Neuronal stem cell (in vitro differentiated cells): ENCODE measurements at regions not wholly inside any gene's neighbourhood (a gene's known extent, or its start where the extent isn't known, plus 50 kb on each side); places are given as distances from the start of the nearest gene placed in this dataset.

Source experiments
- DNase-seq: peaks from one replicate; pipeline ENCODE4 v3.0.0-alpha.2; 2013; ENCODE audit warnings: low spot score
- H2AFZ ChIP-seq: one replicate; pipeline ENCODE4 v1.6.1; 2013; ENCODE audit warnings: mild to moderate bottlenecking, low read length, inconsistent platforms
- H2AK5ac ChIP-seq: 2 replicates; pipeline ENCODE4 v1.6.1; 2013; ENCODE audit warnings: low read depth, mild to moderate bottlenecking, inconsistent platforms, low read length, moderate library complexity, mixed read lengths
- H2BK120ac ChIP-seq: 2 replicates; pipeline ENCODE4 v1.6.1; 2013; ENCODE audit warnings: low read depth, mild to moderate bottlenecking, inconsistent platforms, low read length, moderate library complexity, mixed read lengths
- H2BK12ac ChIP-seq: one replicate; pipeline ENCODE4 v1.6.1; 2013; ENCODE audit warnings: low read length, inconsistent platforms
- H2BK15ac ChIP-seq: 2 replicates; pipeline ENCODE4 v1.6.1; 2013; ENCODE audit warnings: mild to moderate bottlenecking, low read length, inconsistent platforms, mixed read lengths
- H2BK5ac ChIP-seq: one replicate; pipeline ENCODE4 v1.6.1; 2013; ENCODE audit warnings: inconsistent platforms, mild to moderate bottlenecking, low read length, moderate library complexity
- H3K14ac ChIP-seq: one replicate; pipeline ENCODE4 v1.6.1; 2013; ENCODE audit warnings: low read length, inconsistent platforms
- H3K18ac ChIP-seq: 2 replicates; pipeline ENCODE4 v1.6.1; 2013; ENCODE audit warnings: low read length, inconsistent platforms
- H3K23ac ChIP-seq: 2 replicates; pipeline ENCODE4 v1.6.1; 2013; ENCODE audit warnings: low read depth, mild to moderate bottlenecking, mixed read lengths, low read length, inconsistent platforms; ENCODE audit not compliant: poor library complexity
- H3K27ac ChIP-seq: replicated peaks from 3 replicates; pipeline ENCODE4 v1.5.1; 2013; ENCODE audit warnings: low read length, inconsistent platforms
- H3K27me3 ChIP-seq, 3 experiments: 2 replicates each; pipeline ENCODE4 v1.6.1; 2013; ENCODE audit warnings: low read length in 3 of 3, mild to moderate bottlenecking in 2 of 3, inconsistent platforms in 1 of 3, low read depth in 1 of 3, mixed read lengths in 1 of 3, moderate library complexity in 1 of 3; ENCODE audit not compliant: control insufficient read depth in 3 of 3, insufficient read depth in 3 of 3
- H3K36me3 ChIP-seq, 2 donors: replicated peaks in 1 of 2; 2 replicates each; pipeline ENCODE4 v1.6.1; 2013; ENCODE audit warnings: low read length in 2 of 2; ENCODE audit not compliant: control insufficient read depth in 2 of 2, insufficient read depth in 2 of 2
- H3K4ac ChIP-seq: 2 replicates; pipeline ENCODE4 v1.6.1; 2013; ENCODE audit warnings: inconsistent platforms, mild to moderate bottlenecking, low read length, moderate library complexity
- H3K4me1 ChIP-seq, 2 donors: 1 replicate in 1 of 2; 2 replicates in 1 of 2; pipeline ENCODE4 v1.6.1; 2013; ENCODE audit warnings: low read length in 2 of 2, low read depth in 1 of 2; ENCODE audit not compliant: control insufficient read depth in 2 of 2, insufficient read depth in 1 of 2
- H3K4me2 ChIP-seq: one replicate; pipeline ENCODE4 v1.6.1; 2013; ENCODE audit warnings: mild to moderate bottlenecking, low read length, inconsistent platforms; ENCODE audit not compliant: insufficient read depth, poor library complexity, severe bottlenecking
- H3K4me3 ChIP-seq, 2 donors: 2 replicates each; pipeline ENCODE4 v1.5.1; 2013; ENCODE audit warnings: low read length in 2 of 2, mild to moderate bottlenecking in 2 of 2, inconsistent platforms in 1 of 2, moderate library complexity in 1 of 2
- H3K79me1 ChIP-seq: one replicate; pipeline ENCODE4 v1.6.1; 2013; ENCODE audit warnings: low read depth, mild to moderate bottlenecking, inconsistent platforms, low read length, moderate library complexity
- H3K9ac ChIP-seq: one replicate; pipeline ENCODE4 v1.6.1; 2013; ENCODE audit warnings: mild to moderate bottlenecking, low read depth, low read length, inconsistent platforms; ENCODE audit not compliant: poor library complexity
- H3K9me3 ChIP-seq, 2 donors: replicated peaks in 1 of 2; 2 replicates each; pipeline versions ENCODE3 to v1.6.1; 2013; ENCODE audit warnings: low read length in 2 of 2, mild to moderate bottlenecking in 2 of 2, inconsistent platforms in 1 of 2, low read depth in 1 of 2, mixed read lengths in 1 of 2, moderate library complexity in 1 of 2; ENCODE audit not compliant: control insufficient read depth in 2 of 2, insufficient read depth in 1 of 2
- H4K8ac ChIP-seq: one replicate; pipeline ENCODE4 v1.6.1; 2013; ENCODE audit warnings: low read depth, mild to moderate bottlenecking, inconsistent platforms, low read length, moderate library complexity
- H4K91ac ChIP-seq: one replicate; pipeline ENCODE4 v1.6.1; 2013; ENCODE audit warnings: low read length, low read depth, mild to moderate bottlenecking, inconsistent platforms; ENCODE audit not compliant: poor library complexity
- whole genome bisulfite sequencing, 2 donors: extraction: QIAGEN DNeasy Blood & Tissue Kit; methylation state at CpG; one replicate each; pipeline ENCODE4 v1.1.7; 2013; ENCODE audit warnings: missing lambda C conversion rate in 2 of 2, mixed read lengths in 1 of 2; ENCODE audit not compliant: insufficient read length in 2 of 2, insufficient replicate concordance in 1 of 2; ENCODE audit errors: extremely low coverage in 2 of 2; 5-methylcytosine and 5-hydroxymethylcytosine counted together

- DNase-seq: no peak
- H3K36me3 ChIP-seq: no peaks in the 10 kb centered on the region
- WGBS, 2 donors: no CpG with 5 or more reads among the region's 2 CpGs
- H3K23ac ChIP-seq: no peak overlapping the region
- no peak overlapping the region for H2BK120ac ChIP-seq
- H3K4me3 ChIP-seq: no peak overlapping the region
- no peaks in the 10 kb centered on the region for H3K4me1 ChIP-seq
- H2BK12ac ChIP-seq: no peak overlapping the region
- peak overlapping the region; percentile 38 for H2AK5ac ChIP-seq
- H3K4ac ChIP-seq: no peak overlapping the region
- H4K8ac ChIP-seq: no peak overlapping the region
- no peak overlapping the region for H3K4me2 ChIP-seq
- H3K14ac ChIP-seq: no peak overlapping the region
- no peak overlapping the region for H2BK5ac ChIP-seq
- no peak overlapping the region for H3K18ac ChIP-seq
- no peak overlapping the region for H2BK15ac ChIP-seq
- H3K27me3 ChIP-seq: peaks cover 0 to 3% (median 0%) of the 10 kb centered on the region in 3 experiments
- no peak overlapping the region for H3K9ac ChIP-seq
- H3K9me3 ChIP-seq: no peaks in the 10 kb centered on the region
- H4K91ac ChIP-seq: no peak overlapping the region
- H3K79me1 ChIP-seq: no peaks in the 10 kb centered on the region
- no peak overlapping the region for H2AFZ ChIP-seq
- no peak overlapping the region for H3K27ac ChIP-seq
These were observed 588.3 kb downstream of the BNC2 start for GRCh38 chr9:16282216-16282615.

DNA sequence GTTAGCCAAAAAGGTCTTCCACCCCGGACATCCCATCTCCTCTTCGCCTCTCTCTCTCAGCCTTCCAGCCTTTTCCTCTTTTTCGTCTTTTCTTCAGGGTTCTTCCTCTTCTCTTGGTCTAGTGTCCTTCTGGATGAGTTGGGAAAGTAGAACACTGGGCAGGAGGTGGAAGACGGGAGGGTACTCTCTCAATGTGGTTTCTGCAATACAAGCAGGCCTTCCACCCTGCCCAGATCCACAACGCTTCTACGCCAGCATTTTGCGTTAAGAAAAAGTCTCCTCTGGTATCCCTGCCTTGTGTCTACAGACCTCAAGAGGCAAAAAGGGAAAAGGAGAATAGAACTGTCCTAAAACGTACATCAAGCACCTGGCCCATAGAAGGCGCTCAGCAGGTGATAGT, 587.8 kb downstream of the BNC2 start:
- Histone ChIP-seq H3K27ac (no peak overlapping the region), H4K8ac (no peak overlapping the region), H2AFZ (no peak overlapping the region), H2BK120ac (no peak overlapping the region), H3K36me3 (no peaks in the 10 kb centered on the region), H3K4me1 (no peaks in the 10 kb centered on the region), H2BK12ac (no peak overlapping the region), H2BK5ac (no peak overlapping the region), H3K9ac (no peak overlapping the region), H2BK15ac (no peak overlapping the region), H3K18ac (no peak overlapping the region), H3K4me2 (no peak overlapping the region), H3K4ac (no peak overlapping the region), H3K23ac (no peak overlapping the region), H2AK5ac (no peak overlapping the region), H4K91ac (no peak overlapping the region), H3K9me3 (no peaks in the 10 kb centered on the region), H3K79me1 (no peaks in the 10 kb centered on the region), H3K4me3 (no peak overlapping the region), H3K14ac (no peak overlapping the region), H3K27me3 (peaks cover 0 to 3% (median 0%) of the 10 kb centered on the region in 3 experiments)
- DNase-seq: no peak
- WGBS, 2 donors: no CpG with 5 or more reads among the region's 9 CpGs

- H3K4me1 ChIP-seq: no peaks in the 10 kb centered on the region
- H3K4me3 ChIP-seq: no peak overlapping the region
- peaks cover 0 to 3% (median 0%) of the 10 kb centered on the region in 3 experiments for H3K27me3 ChIP-seq
- H3K79me1 ChIP-seq: no peaks in the 10 kb centered on the region
- no CpG with 5 or more reads among the region's 7 CpGs for WGBS, 2 donors
- no peak overlapping the region for H2BK15ac ChIP-seq
- H2BK120ac ChIP-seq: no peak overlapping the region
- peaks cover 0 to 2% of the 10 kb centered on the region in 2 donors for H3K9me3 ChIP-seq
- no peak overlapping the region for H3K9ac ChIP-seq
- H3K18ac ChIP-seq: no peak overlapping the region
- H3K4me2 ChIP-seq: no peak overlapping the region
- H3K14ac ChIP-seq: no peak overlapping the region
- H2BK5ac ChIP-seq: no peak overlapping the region
- H3K4ac ChIP-seq: no peak overlapping the region
- no peak overlapping the region for H4K91ac ChIP-seq
- no peak overlapping the region for H3K27ac ChIP-seq
- H2BK12ac ChIP-seq: no peak overlapping the region
- no peak overlapping the region for H2AK5ac ChIP-seq
- no peak overlapping the region for H3K23ac ChIP-seq
- no peak overlapping the region for H4K8ac ChIP-seq
- DNase-seq: no peak
- H3K36me3 ChIP-seq: no peaks in the 10 kb centered on the region
- no peak overlapping the region for H2AFZ ChIP-seq
These were observed 584.3 kb downstream of the BNC2 start for GRCh38 chr9:16286160-16286559.

- Histone ChIP-seq H3K36me3 (no peaks in the 10 kb centered on the region), H3K27me3 (no peaks in the 10 kb centered on the region), H2BK15ac (no peak overlapping the region), H3K9ac (no peak overlapping the region), H3K9me3 (peaks cover 0 to 2% of the 10 kb centered on the region in 2 donors), H3K27ac (no peak overlapping the region), H4K8ac (no peak overlapping the region), H2BK5ac (no peak overlapping the region), H2BK120ac (no peak overlapping the region), H3K18ac (no peak overlapping the region), H3K4me3 (no peak overlapping the region), H3K23ac (no peak overlapping the region), H2BK12ac (no peak overlapping the region), H3K4ac (no peak overlapping the region), H3K79me1 (no peaks in the 10 kb centered on the region), H4K91ac (no peak overlapping the region), H3K14ac (no peak overlapping the region), H2AK5ac (no peak overlapping the region), H2AFZ (no peak overlapping the region), H3K4me1 (no peaks in the 10 kb centered on the region), H3K4me2 (no peak overlapping the region)
- no CpG with 5 or more reads among the region's 3 CpGs for WGBS, 2 donors
- DNase-seq: no peak
These were observed 580.8 kb downstream of the BNC2 start for GRCh38 chr9:16289639-16290038.
